Endometrial microvascular endothelial cells (primary cell): ENCODE measurements at regions not wholly inside any gene's neighbourhood (a gene's known extent, or its start where the extent isn't known, plus 50 kb on each side); places are given as distances from the start of the nearest gene placed in this dataset.
"Not testable (repeated sequence)": the region's sequence is repeated elsewhere in the genome, so short reads cannot be mapped to it uniquely, and the experiment has no call there.

Experiments
- in situ Hi-C: cut with HindIII; loops from 2 replicates; pipeline ENCODE4 v1.10.0; 2017; ENCODE audit warnings: low sequenced_read_pairs, low pct_unique_long_range_greater_than_20kb; ENCODE audit errors: inconsistent ontology term

DNA sequence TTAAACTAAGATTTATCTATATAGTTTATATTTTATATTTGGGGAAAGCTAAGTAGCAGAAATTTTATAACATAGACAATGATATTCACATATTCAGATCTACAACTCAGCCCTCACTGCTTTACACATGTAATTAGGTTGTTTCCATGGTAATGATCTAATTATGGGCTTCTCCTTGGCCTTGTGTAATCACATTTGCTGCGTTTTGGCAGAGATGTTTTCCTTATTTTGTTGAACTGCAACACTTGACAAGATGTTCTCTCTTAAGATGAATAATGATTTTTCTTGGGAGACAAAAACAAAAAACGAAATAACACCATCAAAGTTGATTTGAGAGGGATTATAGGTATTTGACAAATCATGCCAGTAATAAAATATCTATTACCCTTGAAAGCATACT, 635.6 kb upstream of the TBL1XR1 start:
- in situ Hi-C loops: no loop called here

DNA sequence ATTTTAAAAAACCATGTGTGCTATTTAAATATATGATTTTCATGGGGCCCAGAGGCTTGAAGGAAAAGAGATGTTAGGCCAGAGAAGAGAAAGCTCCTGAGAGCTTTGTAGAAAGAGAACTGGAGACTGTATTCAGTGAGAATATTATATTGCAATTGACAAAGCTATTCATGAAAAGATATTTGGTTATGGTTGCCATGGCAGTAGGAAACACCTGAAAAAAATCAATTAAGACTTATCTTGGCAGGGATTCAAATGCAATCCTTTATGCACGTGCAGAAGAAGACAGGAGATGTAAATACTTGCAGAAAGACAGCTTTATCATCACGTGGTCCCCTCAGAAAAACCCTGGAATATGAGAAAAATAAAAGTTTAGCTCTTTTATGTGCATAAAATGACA, 636.0 kb upstream of the TBL1XR1 start:
- in situ Hi-C loops: no loop called here

- in situ Hi-C loops: no loop called here
Observed at GRCh38 chr3:177835008-177835407, 637.7 kb upstream of the TBL1XR1 start.

DNA sequence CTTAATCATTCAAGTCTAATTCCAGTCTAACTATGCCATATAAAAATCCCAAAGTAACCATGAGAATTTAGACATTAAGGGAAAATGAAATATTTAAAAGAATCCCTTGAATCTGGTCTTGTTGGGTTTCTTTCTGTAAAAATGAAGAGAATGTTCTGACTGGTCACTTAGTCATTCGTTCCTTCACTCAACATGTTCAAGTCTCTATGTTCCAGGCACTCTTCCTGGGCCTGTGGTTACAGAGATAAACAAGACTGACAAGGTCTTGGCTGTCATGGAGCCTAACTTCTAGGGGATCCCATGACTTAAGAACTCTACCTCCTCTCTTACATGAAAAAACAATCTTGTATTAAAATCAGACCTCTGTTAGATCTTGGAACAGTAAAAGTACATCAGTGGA, 638.6 kb upstream of the TBL1XR1 start:
- in situ Hi-C loops: no loop called here

DNA sequence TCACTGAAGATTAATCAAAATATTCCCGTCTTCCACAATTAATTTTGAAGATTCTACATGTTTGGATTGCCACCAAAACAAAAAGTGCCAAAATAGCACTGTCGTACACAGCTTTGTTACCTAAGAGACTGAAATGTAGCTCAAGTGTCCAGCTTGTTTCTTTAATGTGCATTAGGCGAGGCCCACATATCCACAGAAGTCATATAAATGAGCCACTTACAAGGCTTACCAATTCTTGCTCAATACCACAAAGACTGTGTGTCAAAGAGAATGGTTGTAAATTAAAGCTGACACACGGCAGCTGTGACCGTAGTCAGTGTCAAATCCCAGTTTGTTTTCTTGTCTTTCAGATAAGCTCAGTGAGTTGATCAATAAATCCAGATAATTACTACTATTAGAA, 639.4 kb upstream of the TBL1XR1 start:
- in situ Hi-C loops: no loop called here

- in situ Hi-C loops: no loop called here
Observed at GRCh38 chr3:177837951-177838655, 640.8 kb upstream of the TBL1XR1 start.

- in situ Hi-C loops: no loop called here
Observed at GRCh38 chr3:177838766-177839350, 641.6 kb upstream of the TBL1XR1 start.

DNA sequence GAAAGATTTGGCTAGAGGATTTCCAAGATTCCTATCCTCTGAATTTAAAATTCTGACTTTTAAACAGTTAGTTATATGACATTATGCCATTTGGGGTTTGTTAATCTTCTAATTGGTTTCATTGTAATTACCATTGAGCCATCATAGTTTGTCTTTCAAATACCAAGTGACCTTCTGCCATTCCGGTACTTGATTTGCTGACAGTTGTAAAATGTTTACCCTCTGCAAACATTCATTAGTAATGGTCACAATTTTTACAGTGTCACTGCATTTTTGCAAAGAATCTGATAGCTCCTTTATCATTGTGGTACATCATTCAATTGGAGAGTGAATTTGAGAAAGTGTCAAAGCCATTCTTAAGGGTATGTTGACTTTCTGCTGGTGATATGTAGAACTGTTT, 645.0 kb upstream of the TBL1XR1 start:
- in situ Hi-C loops: no loop called here

DNA sequence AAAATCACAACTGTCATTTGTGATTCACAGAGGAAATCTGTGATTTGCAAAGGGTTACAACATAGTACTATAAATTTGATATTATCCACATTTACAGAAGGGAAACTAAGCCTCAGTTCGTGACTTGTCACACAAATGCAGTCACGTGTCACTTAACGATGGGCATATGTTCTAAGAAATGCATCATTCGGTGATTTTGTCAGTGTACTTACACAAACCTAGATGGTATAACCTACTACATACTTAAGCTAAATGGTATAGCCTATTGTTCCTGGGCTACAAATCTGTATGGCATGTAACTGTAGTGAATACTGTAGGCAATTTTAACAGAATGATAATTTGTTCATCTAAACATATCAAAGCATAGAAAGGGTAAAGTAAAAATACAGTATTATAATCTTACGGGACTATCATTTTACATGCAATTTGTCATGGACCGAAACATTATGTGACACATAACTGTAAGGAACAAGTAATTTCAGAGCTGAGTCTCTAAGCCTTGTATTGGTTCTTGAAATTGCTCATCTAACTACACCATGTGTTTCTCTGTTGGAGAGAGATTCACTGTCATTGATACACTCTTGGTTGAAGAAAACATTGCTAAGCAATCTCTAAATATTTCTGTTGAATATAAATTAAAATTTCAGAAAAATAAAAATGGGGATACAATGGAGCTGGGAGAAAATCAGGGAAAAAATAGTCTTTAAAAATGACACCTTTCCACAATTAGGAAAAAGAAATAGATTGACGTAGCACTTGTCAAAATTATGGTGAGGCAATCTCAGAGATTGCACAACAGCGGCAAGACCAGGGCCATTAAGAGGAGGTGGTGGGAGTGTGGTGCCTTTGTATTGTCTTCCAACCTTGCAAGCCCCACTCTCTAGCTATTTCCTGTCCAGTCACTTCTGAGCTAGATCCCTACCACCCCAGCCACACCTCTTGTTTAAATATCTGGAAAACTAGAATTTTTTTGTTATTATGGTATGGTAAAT, 645.8 kb upstream of the TBL1XR1 start:
- in situ Hi-C loops: no loop called here

GRCh38 chr3:177852001-177852807, 654.9 kb upstream of the TBL1XR1 start:
- in situ Hi-C loops: no loop called here

DNA sequence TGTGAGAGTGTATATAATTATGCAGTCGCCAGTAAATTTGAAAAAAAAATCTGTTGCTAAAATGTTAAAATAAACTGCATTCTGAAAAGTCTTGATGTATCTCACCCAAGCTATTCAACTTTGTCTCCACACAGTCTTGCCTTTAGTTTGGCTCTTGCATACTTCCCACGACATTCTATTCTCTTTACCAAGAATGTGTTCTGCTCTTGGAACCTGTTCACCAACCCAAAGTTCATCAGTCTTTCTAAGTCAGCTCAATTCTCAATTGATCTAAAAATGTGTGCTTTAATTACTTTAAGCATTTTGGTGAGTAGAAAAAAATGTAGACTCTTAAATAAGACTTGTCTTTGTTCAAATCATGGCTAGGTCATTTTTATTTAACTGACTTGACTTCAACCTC, 657.7 kb upstream of the TBL1XR1 start:
- in situ Hi-C loops: no loop called here

DNA sequence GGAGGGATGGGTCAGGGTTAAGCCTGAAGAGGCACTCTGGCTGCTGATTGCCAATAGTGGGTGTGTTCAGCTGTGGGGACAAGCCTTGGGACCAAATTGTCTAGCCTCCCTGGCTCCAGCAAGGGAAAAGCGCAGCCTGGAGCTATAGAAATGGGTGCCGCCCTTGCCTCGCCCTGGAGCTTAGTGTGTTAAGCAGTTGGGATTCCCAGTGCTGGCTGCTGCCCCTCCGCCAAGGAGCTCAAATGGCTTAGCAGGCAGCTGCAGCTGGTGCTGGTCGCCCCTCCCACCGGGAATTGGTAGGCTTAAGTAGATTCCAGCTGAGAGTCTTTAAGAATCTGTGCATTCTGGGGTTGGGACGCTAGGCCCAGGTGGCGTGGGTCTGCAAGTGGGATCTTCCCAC, 662.9 kb upstream of the TBL1XR1 start:
- in situ Hi-C loops: no loop called here

GRCh38 chr3:177862962-177863491, 665.7 kb upstream of the TBL1XR1 start:
- in situ Hi-C loops: no loop called here

DNA sequence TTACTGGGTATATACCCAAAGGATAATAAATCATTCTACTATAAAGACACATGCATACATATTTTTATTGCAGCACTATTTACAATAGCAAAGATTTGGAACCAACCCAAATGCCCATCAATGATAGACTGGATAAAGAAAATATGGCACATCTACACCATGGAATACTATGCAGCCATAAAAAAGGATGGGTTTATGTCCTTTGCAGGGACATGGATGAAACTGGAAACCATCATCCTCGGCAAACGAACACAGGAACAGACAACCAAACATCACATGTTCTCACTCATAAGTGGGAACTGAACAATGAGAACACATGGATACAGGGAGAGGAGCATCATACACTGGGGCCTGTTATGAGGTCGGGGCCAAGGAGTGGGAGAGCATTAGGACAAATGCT, 665.0 kb upstream of the KCNMB2 start:
- in situ Hi-C loops: not testable (repeated sequence)

- in situ Hi-C loops: no loop called here
Observed at GRCh38 chr3:177878192-177878591, 658.0 kb upstream of the KCNMB2 start.

DNA sequence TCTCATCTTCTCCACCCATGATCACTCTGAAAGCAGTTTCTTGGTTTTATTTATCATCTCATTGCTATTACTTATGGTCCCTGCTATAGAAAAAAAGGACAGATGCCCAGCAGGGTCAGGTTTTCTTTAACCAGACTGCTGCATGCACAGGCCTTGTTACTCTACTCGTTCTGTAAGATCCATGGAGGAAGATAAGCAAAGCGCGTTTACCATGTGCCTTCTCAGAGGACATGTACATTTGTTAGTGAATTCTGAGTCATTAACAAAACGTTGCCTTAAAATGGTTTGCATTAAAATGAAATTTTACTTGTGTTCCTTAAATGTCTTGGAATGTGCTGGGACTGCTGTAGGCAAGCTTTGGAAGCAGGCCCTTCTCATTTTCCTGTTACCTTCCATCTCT, 657.3 kb upstream of the KCNMB2 start:
- in situ Hi-C loops: no loop called here

- in situ Hi-C loops: no loop called here
Observed at GRCh38 chr3:177881351-177881750, 654.9 kb upstream of the KCNMB2 start.

DNA sequence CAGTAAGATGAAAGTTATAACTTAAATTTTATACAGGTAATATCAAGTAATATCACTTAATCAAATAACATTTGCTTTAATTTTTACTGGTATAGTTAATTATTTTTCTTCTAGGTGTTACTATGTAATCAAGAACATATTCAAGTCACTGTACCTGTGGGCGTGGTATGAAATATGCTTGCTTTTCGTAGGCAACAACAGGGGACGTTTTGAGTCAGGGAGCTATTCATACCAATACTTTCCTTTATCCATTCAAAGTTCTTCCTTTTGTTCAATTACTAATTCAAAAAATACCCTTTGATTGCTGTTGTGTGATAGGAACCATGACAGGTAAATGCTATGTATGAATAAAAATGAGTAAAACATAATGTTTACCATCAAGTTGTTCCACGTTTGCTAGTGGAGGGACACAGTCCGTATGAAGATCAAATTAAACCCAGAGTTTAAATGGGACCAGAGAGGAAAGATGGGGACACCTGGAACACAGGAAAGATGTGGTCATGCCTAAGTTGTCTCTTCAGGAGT, 654.0 kb upstream of the KCNMB2 start:
- in situ Hi-C loops: no loop called here

- in situ Hi-C loops: no loop called here
Observed at GRCh38 chr3:177883091-177883490, 653.1 kb upstream of the KCNMB2 start.
